Neural cell (in vitro differentiated cells): ENCODE measurements at regions not wholly inside any gene's neighbourhood (a gene's known extent, or its start where the extent isn't known, plus 50 kb on each side); places are given as distances from the start of the nearest gene placed in this dataset.

ENCODE experiments used
- H2AFZ ChIP-seq: fragments of 200-600, 300-800 bp; sonication (generic), shearing (Covaris generic); 2 replicates; pipeline ENCODE4 v1.6.0; 2014; ENCODE audit warnings: low read depth, mild to moderate bottlenecking, antibody characterized with exemption, low read length, moderate library complexity
- H3F3A ChIP-seq: fragments of 200-600 bp; shearing (Covaris generic); 2 replicates; pipeline ENCODE4 v1.6.1; 2016; ENCODE audit warnings: mild to moderate bottlenecking, moderate library complexity, mixed read lengths, antibody characterized with exemption, low read length; ENCODE audit not compliant: insufficient read depth, poor library complexity, severe bottlenecking
- H3K27ac ChIP-seq: fragments of 200-600, 300-800 bp; sonication (generic), shearing (Covaris generic); 2 replicates; pipeline ENCODE4 v1.5.1; 2014; ENCODE audit warnings: mild to moderate bottlenecking, low read length, moderate library complexity
- H3K27me3 ChIP-seq: fragments of 300-800, 200-600 bp; sonication (generic), shearing (Covaris generic); 2 replicates; pipeline ENCODE4 v1.6.0; 2014; ENCODE audit warnings: mild to moderate bottlenecking, low read depth, low read length, moderate library complexity; ENCODE audit not compliant: insufficient read depth
- H3K36me3 ChIP-seq: fragments of 300-800, 200-600 bp; sonication (generic), shearing (Covaris generic); 2 replicates; pipeline ENCODE4 v1.5.1; 2014; ENCODE audit warnings: mild to moderate bottlenecking, antibody characterized with exemption, low read length, moderate library complexity; ENCODE audit not compliant: insufficient read depth
- H3K4me2 ChIP-seq: fragments of 300-800, 200-600 bp; sonication (generic), shearing (Covaris generic); 2 replicates; pipeline ENCODE4 v1.6.0; 2014; ENCODE audit warnings: mild to moderate bottlenecking, low read length
- H3K4me3 ChIP-seq: fragments of 300-800, 200-600 bp; sonication (generic), shearing (Covaris generic); 2 replicates; pipeline ENCODE4 v1.5.1; 2014; ENCODE audit warnings: mild to moderate bottlenecking, low read length, moderate library complexity
- H3K79me2 ChIP-seq: fragments of 200-600 bp; shearing (Covaris generic); replicated peaks from 2 replicates; pipeline ENCODE4 v1.6.0; 2014; ENCODE audit warnings: mild to moderate bottlenecking, low read length, moderate library complexity; ENCODE audit not compliant: insufficient read depth
- H3K9ac ChIP-seq: fragments of 300-800, 200-600 bp; sonication (generic), shearing (Covaris generic); 2 replicates; pipeline ENCODE4 v1.6.1; 2016; ENCODE audit warnings: mild to moderate bottlenecking, low read length, mixed read lengths
- H3K9me2 ChIP-seq: fragments of 200-600 bp; shearing (Covaris generic); 2 replicates; pipeline ENCODE4 v1.6.1; 2016; ENCODE audit warnings: mild to moderate bottlenecking, low read length, mixed read lengths; ENCODE audit not compliant: insufficient read depth
- H3K9me3 ChIP-seq: fragments of 200-600, 300-800 bp; sonication (generic), shearing (Covaris generic); 2 replicates; pipeline ENCODE4 v1.6.1; 2016; ENCODE audit warnings: mild to moderate bottlenecking, mixed run types, low read length, moderate library complexity, mixed read lengths
- H4K20me1 ChIP-seq: fragments of 200-600 bp; shearing (Covaris generic); 2 replicates; pipeline ENCODE4 v1.6.1; 2016; ENCODE audit warnings: mild to moderate bottlenecking, mixed run types; ENCODE audit not compliant: insufficient read depth
- CTCF ChIP-seq: fragments of 450-650 bp; IDR thresholded peaks from 2 replicates; pipeline ENCODE4 v1.5.1; 2014; ENCODE audit warnings: antibody characterized with exemption, mild to moderate bottlenecking, moderate library complexity; ENCODE audit not compliant: poor library complexity, severe bottlenecking
- EP300 ChIP-seq: fragments of 450-650 bp; conservative IDR thresholded peaks from 2 replicates; pipeline ENCODE4 v1.6.1; 2014; ENCODE audit warnings: antibody characterized with exemption, mild to moderate bottlenecking, moderate library complexity; ENCODE audit not compliant: poor library complexity, severe bottlenecking
- EZH2 ChIP-seq: fragments of 200-600, 300-800 bp; shearing (Covaris generic), sonication (generic); IDR thresholded peaks from 2 replicates; pipeline ENCODE4 v1.6.1; 2014; ENCODE audit warnings: antibody characterized with exemption, low read length, borderline replicate concordance, mild to moderate bottlenecking; ENCODE audit not compliant: insufficient read depth, poor library complexity, severe bottlenecking
- MXI1 ChIP-seq: fragments of 450-650 bp; conservative IDR thresholded peaks from 2 replicates; pipeline ENCODE4 v1.6.1; 2014; ENCODE audit warnings: antibody characterized with exemption, mild to moderate bottlenecking; ENCODE audit not compliant: poor library complexity, severe bottlenecking
- POLR2AphosphoS5 ChIP-seq: IDR thresholded peaks from 2 replicates; pipeline ENCODE4 v1.6.1; 2012
- RAD21 ChIP-seq: fragments of 450-650 bp; conservative IDR thresholded peaks from 2 replicates; pipeline ENCODE4 v1.6.1; 2014; ENCODE audit warnings: antibody characterized with exemption, mild to moderate bottlenecking, moderate library complexity
- REST ChIP-seq: IDR thresholded peaks from 2 replicates; pipeline ENCODE4 v1.6.1; 2012; ENCODE audit warnings: borderline replicate concordance
- SMC3 ChIP-seq: fragments of 450-650 bp; conservative IDR thresholded peaks from 2 replicates; pipeline ENCODE4 v1.6.1; 2014; ENCODE audit warnings: antibody characterized with exemption, mild to moderate bottlenecking, moderate library complexity; ENCODE audit not compliant: poor library complexity
- TAF1 ChIP-seq: IDR thresholded peaks from 2 replicates; pipeline ENCODE4 v1.6.1; 2012; ENCODE audit warnings: low read depth

DNA sequence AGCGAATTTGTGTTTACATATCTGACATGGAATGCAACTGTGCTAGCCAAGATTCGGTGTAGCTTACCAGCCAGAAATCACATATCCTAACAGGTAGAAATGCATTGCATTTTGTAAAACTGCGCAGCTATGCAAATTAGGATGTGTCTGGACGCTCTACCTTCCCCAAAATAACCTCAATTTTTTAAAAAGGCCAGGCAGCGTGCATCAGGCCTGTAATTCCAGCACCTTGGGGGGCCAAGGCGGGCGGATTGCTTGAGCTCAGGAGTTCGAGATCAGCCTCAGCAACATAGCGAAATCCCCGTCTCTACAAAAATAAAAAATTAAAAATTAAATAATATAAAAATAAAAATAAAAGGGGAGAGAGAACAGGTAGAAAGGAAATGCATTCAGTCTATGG, 305.0 kb downstream of the TYW1 start:
- Histone ChIP-seq H3K79me2 (no peaks in the 10 kb centered on the region), H3K27ac (peak overlapping the region; percentile 82)

More for the DNA sequence above, 305.0 kb downstream of the TYW1 start:
- no peaks in the 10 kb centered on the region for H3K36me3 ChIP-seq
- no peaks in the 10 kb centered on the region for H3K27me3 ChIP-seq
- no peak overlapping the region for H2AFZ ChIP-seq
- H4K20me1 ChIP-seq, result no peaks in the 10 kb centered on the region
- TF ChIP-seq MXI1 (no peak), CTCF (no peak), SMC3 (no peak), TAF1 (no peak), RAD21 (no peak), REST (no peak), POLR2AphosphoS5 (no peak), EZH2 (no peak), EP300 (no peak)
- no peaks in the 10 kb centered on the region for H3F3A ChIP-seq
- H3K9me3 ChIP-seq, result no peaks in the 10 kb centered on the region
- peak overlapping the region; percentile 83 for H3K9ac ChIP-seq
- peak overlapping the region; percentile 82 for H3K4me2 ChIP-seq
- no peaks in the 10 kb centered on the region for H3K9me2 ChIP-seq
- peak overlapping the region; percentile 94 for H3K4me3 ChIP-seq
